ENCODE measurements at regions not wholly inside any gene's neighbourhood (a gene's known extent, or its start where the extent isn't known, plus 50 kb on each side); places are given as distances from the start of the nearest gene placed in this dataset.
A peak's percentile ranks its signal among the peaks of the same experiment; 100 is the strongest.

GRCh38 chrX:16267431-16267830 is 100.2 kb downstream of the MAGEB17 start:
- no CpG with 5 or more reads among the region's 1 CpG for WGBS (ENCODE audit: extremely low coverage, insufficient coverage, insufficient read length)
- Histone ChIP-seq H4K12ac (ENCODE audit: low read depth, low read length) (no peak overlapping the region), H2BK12ac (ENCODE audit: low read length) (no peak overlapping the region)

GRCh38 chrX:16268206-16268605 is 100.9 kb downstream of the MAGEB17 start:
- no CpG with 5 or more reads among the region's 2 CpGs for WGBS (ENCODE audit: extremely low coverage, insufficient coverage, insufficient read length)

More at GRCh38 chrX:16267431-16267830, 100.2 kb downstream of the MAGEB17 start:
- Histone ChIP-seq H3K18ac (ENCODE audit: low read length) (no peak overlapping the region), H2BK120ac (ENCODE audit: insufficient read depth, low read length, poor library complexity) (no peak overlapping the region), H3K4me2 (ENCODE audit: low read length) (no peak overlapping the region), H3K27me3 (ENCODE audit: insufficient read depth, low read length) (no peaks in the 10 kb centered on the region), H4K8ac (ENCODE audit: low read depth, low read length) (no peak overlapping the region), H2BK5ac (ENCODE audit: low read depth, low read length, poor library complexity) (no peak overlapping the region), H3K4me3 (ENCODE audit: low read depth, low read length) (no peak overlapping the region), H3K79me1 (ENCODE audit: low read length) (no peaks in the 10 kb centered on the region), H3K4ac (ENCODE audit: low read depth, low read length) (no peak overlapping the region), H2AK5ac (ENCODE audit: low read length) (no peak overlapping the region), H3K27ac (ENCODE audit: low read depth, low read length) (no peak overlapping the region), H3K36me3 (ENCODE audit: control insufficient read depth in 1 of 2, insufficient read depth in 2 of 2, low read length in 2 of 2) (no peaks in the 10 kb centered on the region), H3K4me1 (ENCODE audit: control insufficient read depth in 1 of 2, insufficient read depth in 2 of 2, low read length in 2 of 2) (no peaks in the 10 kb centered on the region), H3K23ac (ENCODE audit: low read length) (no peak overlapping the region), H3K9me3 (ENCODE audit: insufficient read depth, low read depth, low read length) (no peaks in the 10 kb centered on the region), H3K9ac (ENCODE audit: low read length) (no peak overlapping the region), H3K79me2 (ENCODE audit: control insufficient read depth, insufficient read depth, low read length, poor library complexity) (no peaks in the 10 kb centered on the region), H4K91ac (ENCODE audit: low read depth, low read length) (no peak overlapping the region), H3K14ac (ENCODE audit: low read length) (no peak overlapping the region), H2AFZ (ENCODE audit: insufficient read depth, low read length, poor library complexity) (no peak overlapping the region)
- DNase-seq: no peak

GRCh38 chrX:16278927-16279326 is 111.6 kb downstream of the MAGEB17 start:
- Histone ChIP-seq H3K4ac (ENCODE audit: low read depth, low read length) (no peak overlapping the region), H3K79me2 (ENCODE audit: control insufficient read depth, insufficient read depth, low read length, poor library complexity) (no peaks in the 10 kb centered on the region), H4K12ac (ENCODE audit: low read depth, low read length) (no peak overlapping the region), H4K91ac (ENCODE audit: low read depth, low read length) (no peak overlapping the region), H4K8ac (ENCODE audit: low read depth, low read length) (no peak overlapping the region), H3K27ac (ENCODE audit: low read depth, low read length) (no peak overlapping the region), H3K27me3 (ENCODE audit: insufficient read depth, low read length) (no peaks in the 10 kb centered on the region), H3K23ac (ENCODE audit: low read length) (no peak overlapping the region), H3K18ac (ENCODE audit: low read length) (no peak overlapping the region), H3K14ac (ENCODE audit: low read length) (no peak overlapping the region), H3K9ac (ENCODE audit: low read length) (no peak overlapping the region), H3K4me1 (ENCODE audit: control insufficient read depth in 1 of 2, insufficient read depth in 2 of 2, low read length in 2 of 2) (no peaks in the 10 kb centered on the region), H2BK5ac (ENCODE audit: low read depth, low read length, poor library complexity) (no peak overlapping the region), H3K4me3 (ENCODE audit: low read depth, low read length) (no peak overlapping the region), H2AK5ac (ENCODE audit: low read length) (no peak overlapping the region), H2AFZ (ENCODE audit: insufficient read depth, low read length, poor library complexity) (no peak overlapping the region), H3K9me3 (ENCODE audit: insufficient read depth, low read depth, low read length) (no peaks in the 10 kb centered on the region), H2BK120ac (ENCODE audit: insufficient read depth, low read length, poor library complexity) (no peak overlapping the region), H2BK12ac (ENCODE audit: low read length) (no peak overlapping the region), H3K79me1 (ENCODE audit: low read length) (no peaks in the 10 kb centered on the region), H3K36me3 (ENCODE audit: control insufficient read depth in 1 of 2, insufficient read depth in 2 of 2, low read length in 2 of 2) (no peaks in the 10 kb centered on the region), H3K4me2 (ENCODE audit: low read length) (no peak overlapping the region)
- DNase-seq: peak in 1 of 2 donors; percentile 16
- WGBS (ENCODE audit: extremely low coverage, insufficient coverage, insufficient read length): no CpG with 5 or more reads among the region's 3 CpGs

More at GRCh38 chrX:16268206-16268605, 100.9 kb downstream of the MAGEB17 start:
- Histone ChIP-seq H3K4me1 (ENCODE audit: control insufficient read depth in 1 of 2, insufficient read depth in 2 of 2, low read length in 2 of 2) (no peaks in the 10 kb centered on the region), H3K23ac (ENCODE audit: low read length) (no peak overlapping the region), H3K4ac (ENCODE audit: low read depth, low read length) (no peak overlapping the region), H3K9me3 (ENCODE audit: insufficient read depth, low read depth, low read length) (no peaks in the 10 kb centered on the region), H3K14ac (ENCODE audit: low read length) (no peak overlapping the region), H3K27me3 (ENCODE audit: insufficient read depth, low read length) (no peaks in the 10 kb centered on the region), H3K4me3 (ENCODE audit: low read depth, low read length) (no peak overlapping the region), H3K18ac (ENCODE audit: low read length) (no peak overlapping the region), H2AK5ac (ENCODE audit: low read length) (no peak overlapping the region), H3K9ac (ENCODE audit: low read length) (no peak overlapping the region), H3K4me2 (ENCODE audit: low read length) (no peak overlapping the region), H3K79me2 (ENCODE audit: control insufficient read depth, insufficient read depth, low read length, poor library complexity) (no peaks in the 10 kb centered on the region), H2BK5ac (ENCODE audit: low read depth, low read length, poor library complexity) (no peak overlapping the region), H3K36me3 (ENCODE audit: control insufficient read depth in 1 of 2, insufficient read depth in 2 of 2, low read length in 2 of 2) (no peaks in the 10 kb centered on the region), H3K79me1 (ENCODE audit: low read length) (no peaks in the 10 kb centered on the region), H4K91ac (ENCODE audit: low read depth, low read length) (no peak overlapping the region), H3K27ac (ENCODE audit: low read depth, low read length) (no peak overlapping the region), H4K12ac (ENCODE audit: low read depth, low read length) (no peak overlapping the region), H2BK12ac (ENCODE audit: low read length) (no peak overlapping the region), H4K8ac (ENCODE audit: low read depth, low read length) (no peak overlapping the region), H2BK120ac (ENCODE audit: insufficient read depth, low read length, poor library complexity) (no peak overlapping the region), H2AFZ (ENCODE audit: insufficient read depth, low read length, poor library complexity) (no peak overlapping the region)
- DNase-seq: no peak

GRCh38 chrX:16282209-16282608 is 114.9 kb downstream of the MAGEB17 start:
- H4K91ac ChIP-seq (ENCODE audit: low read depth, low read length): no peak overlapping the region
- H3K27ac ChIP-seq (ENCODE audit: low read depth, low read length): no peak overlapping the region
- H3K9ac ChIP-seq (ENCODE audit: low read length): no peak overlapping the region
- H4K12ac ChIP-seq (ENCODE audit: low read depth, low read length): no peak overlapping the region
- H2BK120ac ChIP-seq (ENCODE audit: insufficient read depth, low read length, poor library complexity): no peak overlapping the region
- no peak overlapping the region for H3K4me2 ChIP-seq (ENCODE audit: low read length)
- H2BK12ac ChIP-seq (ENCODE audit: low read length): no peak overlapping the region
- H3K4me1 ChIP-seq (ENCODE audit: control insufficient read depth in 1 of 2, insufficient read depth in 2 of 2, low read length in 2 of 2): no peaks in the 10 kb centered on the region
- H3K23ac ChIP-seq (ENCODE audit: low read length): no peak overlapping the region
- WGBS (ENCODE audit: extremely low coverage, insufficient coverage, insufficient read length): no CpG with 5 or more reads among the region's 2 CpGs
- H3K79me2 ChIP-seq (ENCODE audit: control insufficient read depth, insufficient read depth, low read length, poor library complexity): no peaks in the 10 kb centered on the region
- no peak overlapping the region for H3K18ac ChIP-seq (ENCODE audit: low read length)
- no peaks in the 10 kb centered on the region for H3K27me3 ChIP-seq (ENCODE audit: insufficient read depth, low read length)
- H3K9me3 ChIP-seq (ENCODE audit: insufficient read depth, low read depth, low read length): no peaks in the 10 kb centered on the region
- H2AK5ac ChIP-seq (ENCODE audit: low read length): no peak overlapping the region
- no peak overlapping the region for H3K4ac ChIP-seq (ENCODE audit: low read depth, low read length)
- H3K36me3 ChIP-seq (ENCODE audit: control insufficient read depth in 1 of 2, insufficient read depth in 2 of 2, low read length in 2 of 2): no peaks in the 10 kb centered on the region
- DNase-seq: no peak
- no peak overlapping the region for H3K14ac ChIP-seq (ENCODE audit: low read length)
- H4K8ac ChIP-seq (ENCODE audit: low read depth, low read length): no peak overlapping the region
- H2BK5ac ChIP-seq (ENCODE audit: low read depth, low read length, poor library complexity): no peak overlapping the region
- no peaks in the 10 kb centered on the region for H3K79me1 ChIP-seq (ENCODE audit: low read length)
- H2AFZ ChIP-seq (ENCODE audit: insufficient read depth, low read length, poor library complexity): no peak overlapping the region
- H3K4me3 ChIP-seq (ENCODE audit: low read depth, low read length): no peak overlapping the region
